ENCODE measurements at regions not wholly inside any gene's neighbourhood (a gene's known extent, or its start where the extent isn't known, plus 50 kb on each side); places are given as distances from the start of the nearest gene placed in this dataset.
"Not testable (repeated sequence)": the region's sequence is repeated elsewhere in the genome, so short reads cannot be mapped to it uniquely, and the experiment has no call there.

- H3K4me3 Mint-ChIP-seq; DNase-seq; CTCF ChIA-PET; H3K9me3 Mint-ChIP-seq; H3K36me3 Mint-ChIP-seq (ENCODE audit: low read depth); H3K27ac Mint-ChIP-seq; H3K4me1 Mint-ChIP-seq; H3K27me3 Mint-ChIP-seq: not testable (repeated sequence)
- POLR2A ChIA-PET: interaction anchor here (1.2 kb wide), 1 partner anchor 17 kb away, joined by 3 read pairs; no protein-coding TSS in a partner anchor
These were observed 71.0 kb downstream of the DAPL1 start for GRCh38 chr2:158866082-158866481.

GRCh38 chr2:158867531-158868191, 72.5 kb downstream of the DAPL1 start:
- POLR2A ChIA-PET; H3K36me3 Mint-ChIP-seq (ENCODE audit: low read depth); H3K9me3 Mint-ChIP-seq; DNase-seq; H3K4me1 Mint-ChIP-seq; H3K27ac Mint-ChIP-seq; H3K4me3 Mint-ChIP-seq; H3K27me3 Mint-ChIP-seq: not testable (repeated sequence)
- CTCF ChIA-PET: interaction anchor here (1.1 kb wide), 1 partner anchor 63 kb away, joined by 3 read pairs; no protein-coding TSS in a partner anchor

- H3K9me3 Mint-ChIP-seq; H3K36me3 Mint-ChIP-seq (ENCODE audit: low read depth); DNase-seq; H3K27ac Mint-ChIP-seq; H3K4me1 Mint-ChIP-seq; H3K4me3 Mint-ChIP-seq; H3K27me3 Mint-ChIP-seq; CTCF ChIA-PET; POLR2A ChIA-PET: not testable (repeated sequence)
These were observed 73.3 kb downstream of the DAPL1 start for GRCh38 chr2:158868386-158868785.

- H3K9me3 Mint-ChIP-seq; H3K4me1 Mint-ChIP-seq; CTCF ChIA-PET; H3K36me3 Mint-ChIP-seq (ENCODE audit: low read depth); H3K27ac Mint-ChIP-seq; POLR2A ChIA-PET; H3K27me3 Mint-ChIP-seq; H3K4me3 Mint-ChIP-seq; DNase-seq: not testable (repeated sequence)
These were observed 74.0 kb downstream of the DAPL1 start for GRCh38 chr2:158869122-158869521.

- H3K27me3 Mint-ChIP-seq; H3K4me1 Mint-ChIP-seq; H3K9me3 Mint-ChIP-seq; H3K27ac Mint-ChIP-seq; POLR2A ChIA-PET; H3K4me3 Mint-ChIP-seq; CTCF ChIA-PET; H3K36me3 Mint-ChIP-seq (ENCODE audit: low read depth); DNase-seq: not testable (repeated sequence)
These were observed 74.5 kb downstream of the DAPL1 start for GRCh38 chr2:158869609-158870008.

GRCh38 chr2:158878003-158878402, 82.9 kb downstream of the DAPL1 start:
- no peak overlapping the region for H3K4me3 Mint-ChIP-seq
- no peak overlapping the region for H3K27ac Mint-ChIP-seq
- no peaks in the 10 kb centered on the region for H3K4me1 Mint-ChIP-seq
- POLR2A ChIA-PET: no interaction called here
- H3K36me3 Mint-ChIP-seq (ENCODE audit: low read depth): no peaks in the 10 kb centered on the region
- DNase-seq: no peak
- H3K27me3 Mint-ChIP-seq: no peaks in the 10 kb centered on the region
- H3K9me3 Mint-ChIP-seq: no peaks in the 10 kb centered on the region
- CTCF ChIA-PET: no interaction called here

- DNase-seq: no peak
- Mint-ChIP-seq H3K4me3 (no peak overlapping the region), H3K27ac (no peak overlapping the region), H3K36me3 (ENCODE audit: low read depth) (no peaks in the 10 kb centered on the region), H3K27me3 (no peaks in the 10 kb centered on the region), H3K9me3 (no peaks in the 10 kb centered on the region), H3K4me1 (no peaks in the 10 kb centered on the region)
- ChIA-PET POLR2A (no interaction called here), CTCF (no interaction called here)
These were observed 84.2 kb downstream of the DAPL1 start for GRCh38 chr2:158879229-158879903.

GRCh38 chr2:158882297-158882696, 86.1 kb upstream of the TANC1 start:
- no peaks in the 10 kb centered on the region for H3K4me1 Mint-ChIP-seq
- H3K9me3 Mint-ChIP-seq: no peaks in the 10 kb centered on the region
- no peak overlapping the region for H3K27ac Mint-ChIP-seq
- H3K27me3 Mint-ChIP-seq: no peaks in the 10 kb centered on the region
- H3K36me3 Mint-ChIP-seq (ENCODE audit: low read depth): no peaks in the 10 kb centered on the region
- ChIA-PET CTCF (interaction anchor here (0.6 kb wide), 2 partner anchors 201 to 426 kb away, joined by 3 to 4 read pairs; no protein-coding TSS in a partner anchor), POLR2A (interaction anchor here (1.0 kb wide), 1 partner anchor 16 kb away, joined by 3 read pairs; no protein-coding TSS in a partner anchor)
- H3K4me3 Mint-ChIP-seq: no peak overlapping the region
- DNase-seq: no peak

GRCh38 chr2:158884552-158884951, 83.9 kb upstream of the TANC1 start:
- H3K4me3 Mint-ChIP-seq; CTCF ChIA-PET; H3K4me1 Mint-ChIP-seq; POLR2A ChIA-PET; DNase-seq; H3K27ac Mint-ChIP-seq; H3K36me3 Mint-ChIP-seq (ENCODE audit: low read depth); H3K27me3 Mint-ChIP-seq; H3K9me3 Mint-ChIP-seq: not testable (repeated sequence)

GRCh38 chr2:158885018-158885678, 83.3 kb upstream of the TANC1 start:
- H3K9me3 Mint-ChIP-seq; H3K27me3 Mint-ChIP-seq; H3K36me3 Mint-ChIP-seq (ENCODE audit: low read depth); DNase-seq; H3K4me3 Mint-ChIP-seq; H3K27ac Mint-ChIP-seq; POLR2A ChIA-PET; H3K4me1 Mint-ChIP-seq; CTCF ChIA-PET: not testable (repeated sequence)

- CTCF ChIA-PET; H3K9me3 Mint-ChIP-seq; DNase-seq; POLR2A ChIA-PET; H3K27me3 Mint-ChIP-seq; H3K4me3 Mint-ChIP-seq; H3K27ac Mint-ChIP-seq; H3K36me3 Mint-ChIP-seq (ENCODE audit: low read depth); H3K4me1 Mint-ChIP-seq: not testable (repeated sequence)
These were observed 82.8 kb upstream of the TANC1 start for GRCh38 chr2:158885679-158886050.

- Mint-ChIP-seq H3K36me3 (ENCODE audit: low read depth) (no peaks in the 10 kb centered on the region), H3K9me3 (peaks cover 7% of the 10 kb centered on the region), H3K27me3 (peaks cover 2% of the 10 kb centered on the region), H3K27ac (no peak overlapping the region), H3K4me3 (no peak overlapping the region), H3K4me1 (no peaks in the 10 kb centered on the region)
- ChIA-PET POLR2A (no interaction called here), CTCF (interaction anchor here (1.0 kb wide), 1 partner anchor 229 kb away, joined by 3 read pairs; no protein-coding TSS in a partner anchor)
- DNase-seq: no peak
These were observed 79.1 kb upstream of the TANC1 start for GRCh38 chr2:158889135-158889853.

- H3K36me3 Mint-ChIP-seq (ENCODE audit: low read depth): no peaks in the 10 kb centered on the region
- no peak for DNase-seq
- H3K27me3 Mint-ChIP-seq: peaks cover 2% of the 10 kb centered on the region
- POLR2A ChIA-PET: no interaction called here
- H3K27ac Mint-ChIP-seq: no peak overlapping the region
- no peak overlapping the region for H3K4me3 Mint-ChIP-seq
- H3K9me3 Mint-ChIP-seq: peaks cover 7% of the 10 kb centered on the region
- no peaks in the 10 kb centered on the region for H3K4me1 Mint-ChIP-seq
- CTCF ChIA-PET: interaction anchor here (1.2 kb wide), 1 partner anchor 229 kb away, joined by 3 read pairs; no protein-coding TSS in a partner anchor
These were observed 78.0 kb upstream of the TANC1 start for GRCh38 chr2:158890296-158890905.
